Kidney glomerular epithelial cell (primary cell): ENCODE measurements at regions not wholly inside any gene's neighbourhood (a gene's known extent, or its start where the extent isn't known, plus 50 kb on each side); places are given as distances from the start of the nearest gene placed in this dataset.

Experiments used
- DNase-seq: peaks from one replicate; lab custom pipeline; 2025; lab: John Stamatoyannopoulos, UW

- DNase-seq: no peak
These were observed 87.0 kb upstream of the ONECUT1 start for GRCh38 chr15:52876991-52877663.

GRCh38 chr15:52872036-52872818 is 82.1 kb upstream of the ONECUT1 start:
- no peak for DNase-seq

DNA sequence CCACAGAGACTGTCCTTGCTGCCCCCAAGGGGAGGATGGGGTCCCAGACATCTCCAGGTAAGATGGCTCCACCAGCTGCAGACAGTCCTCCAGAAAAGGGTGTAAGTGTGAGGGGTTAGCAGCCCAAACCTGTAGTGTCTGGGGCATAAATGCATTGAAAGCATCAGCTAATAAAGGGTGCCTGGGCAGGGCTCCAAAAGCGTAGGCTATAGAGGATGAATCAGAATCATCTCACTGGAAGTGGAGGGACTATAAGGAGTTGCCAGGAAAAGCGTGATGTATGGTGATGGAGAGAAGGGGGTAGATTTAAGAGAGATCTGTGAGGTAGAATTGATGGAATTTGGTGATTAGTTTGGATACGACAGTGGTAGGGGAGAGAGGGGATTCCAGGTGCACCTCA is 79.9 kb upstream of the ONECUT1 start:
- DNase-seq: no peak

DNA sequence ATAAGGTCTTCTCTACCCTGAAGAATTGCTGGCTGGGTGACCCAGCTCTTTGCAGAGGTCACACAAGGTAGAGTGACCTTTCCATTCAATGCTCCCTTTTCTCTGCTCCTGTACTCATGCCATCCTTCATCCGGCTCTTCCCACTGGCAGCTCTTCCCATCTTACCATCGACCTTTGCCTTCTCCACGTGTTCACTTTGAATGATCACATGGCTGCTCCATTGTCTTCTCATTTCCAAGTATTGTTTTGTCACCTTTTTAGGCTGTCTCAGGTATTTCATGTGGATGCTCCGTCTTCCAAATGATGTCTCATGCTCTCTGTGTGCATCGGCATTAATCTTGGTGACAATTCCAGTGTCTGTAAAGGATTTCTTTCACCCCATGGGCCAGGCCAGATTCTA is 76.6 kb upstream of the ONECUT1 start:
- DNase-seq: no peak

DNA sequence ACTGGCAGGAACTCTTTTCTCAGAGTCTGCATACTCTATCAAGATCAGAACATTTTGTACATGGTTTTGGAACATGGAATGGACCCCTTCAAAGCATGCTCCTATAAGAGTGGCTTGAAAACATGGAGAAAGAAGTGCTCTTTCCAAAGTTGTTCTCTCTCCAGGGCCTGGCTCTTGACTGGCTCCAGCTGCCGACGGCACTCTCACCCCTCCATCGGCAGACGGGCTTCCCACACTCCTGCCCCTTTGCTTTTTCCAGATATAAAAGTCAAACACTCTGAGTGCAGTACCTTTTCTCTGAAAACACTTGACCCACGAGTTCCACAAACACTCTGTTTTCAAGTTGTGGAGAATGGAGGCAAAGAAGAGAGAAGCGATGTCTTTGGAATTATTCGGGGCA is 72.5 kb upstream of the ONECUT1 start:
- DNase-seq: no peak

- DNase-seq: no peak
These were observed 68.6 kb upstream of the ONECUT1 start for GRCh38 chr15:52858782-52859176.

DNA sequence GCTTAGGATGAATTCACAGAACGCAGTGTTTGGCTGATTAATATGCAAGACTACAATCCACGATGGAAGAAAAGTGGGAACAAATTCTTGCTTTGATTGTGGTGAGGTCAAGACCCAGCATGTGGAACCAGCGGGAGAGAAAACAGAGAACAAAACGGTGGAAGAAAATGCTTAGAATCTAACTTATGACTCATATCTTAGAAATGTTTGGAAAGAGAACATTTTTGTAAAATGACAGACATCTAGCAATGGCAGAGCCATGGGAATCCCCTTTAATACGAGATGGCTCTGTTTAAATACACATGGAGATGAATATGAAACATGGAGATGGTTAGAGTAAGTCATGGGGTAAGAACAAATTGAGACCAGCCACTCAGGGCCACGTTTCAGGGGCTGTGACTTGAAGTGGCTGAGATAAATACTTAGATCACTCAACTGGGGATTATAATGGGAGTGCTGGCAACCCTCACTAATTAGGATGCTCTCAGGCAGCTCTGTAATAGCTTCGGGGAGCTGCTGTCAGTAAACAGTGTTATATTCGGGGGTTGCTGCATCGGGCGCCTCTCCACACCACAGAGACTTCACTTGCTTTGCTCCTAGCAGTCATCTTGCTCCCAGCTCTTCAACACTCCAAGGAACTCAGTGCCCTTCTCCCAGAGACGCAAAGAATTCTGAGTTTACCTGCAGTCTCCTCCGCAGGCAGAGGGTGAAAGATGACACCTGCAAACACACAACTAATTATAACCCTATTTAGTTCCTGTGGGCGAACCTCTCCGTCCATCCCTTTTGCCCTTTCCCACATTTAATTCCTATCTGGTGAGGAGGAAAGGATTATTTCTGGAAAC is 68.0 kb upstream of the ONECUT1 start:
- no peak for DNase-seq

GRCh38 chr15:52857471-52857870 is 67.3 kb upstream of the ONECUT1 start:
- no peak for DNase-seq

DNA sequence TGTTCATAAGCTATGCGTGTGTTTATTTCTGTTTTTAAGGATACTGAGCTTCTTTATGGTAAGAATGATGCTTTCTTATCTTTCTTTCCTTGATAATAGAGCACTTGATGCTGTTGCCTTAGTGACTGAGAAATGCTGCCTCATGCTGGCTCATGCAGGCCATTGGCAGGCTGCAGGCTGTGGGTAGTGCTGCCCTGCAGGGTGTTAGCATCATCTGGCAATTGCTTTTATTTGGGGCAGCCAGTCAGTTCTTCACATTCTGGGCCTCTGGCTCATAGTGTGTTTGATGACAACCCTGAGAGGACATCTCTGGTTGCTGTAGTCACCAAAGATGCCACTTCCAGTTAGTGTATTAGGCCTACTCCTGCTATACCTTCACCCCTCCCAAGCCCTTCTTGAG is 66.2 kb upstream of the ONECUT1 start:
- no peak for DNase-seq

DNA sequence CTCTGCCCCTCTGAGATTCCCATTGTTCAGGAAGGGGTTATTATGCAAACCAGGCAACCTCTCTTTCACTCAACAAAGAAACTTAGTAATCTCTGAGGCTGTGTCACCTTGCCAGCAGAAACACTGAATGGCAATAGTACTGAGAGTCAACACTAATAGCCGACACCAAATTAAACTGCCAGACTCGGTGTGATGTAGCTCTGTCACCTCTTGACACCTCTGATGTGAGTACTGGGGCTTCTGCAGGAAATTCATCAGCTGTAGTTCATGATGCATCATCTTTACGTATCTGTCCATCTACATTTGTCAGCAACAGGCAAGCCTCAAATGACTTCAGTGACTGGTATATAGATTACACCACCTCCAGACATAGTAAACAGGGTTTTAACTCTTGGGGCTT is 65.0 kb upstream of the ONECUT1 start:
- DNase-seq: no peak

DNA sequence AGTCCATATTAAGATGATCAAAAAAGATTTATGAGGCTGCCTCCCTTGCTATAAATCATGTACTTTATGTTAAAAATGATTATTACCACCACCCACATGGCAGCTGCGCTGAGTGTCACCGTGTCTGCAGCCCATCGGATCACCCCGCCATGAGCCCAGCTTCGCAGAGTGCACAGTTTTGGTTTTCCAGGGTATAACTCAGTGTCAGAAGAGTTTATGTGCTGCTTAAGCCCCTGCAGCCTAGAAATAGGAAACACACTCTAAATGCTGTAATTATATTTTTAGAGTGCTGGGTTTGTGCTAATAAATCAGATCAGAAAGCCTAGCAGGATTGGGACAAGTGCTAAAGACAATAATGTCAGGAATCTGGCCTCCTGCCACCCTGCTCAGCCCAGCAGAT is 54.7 kb upstream of the ONECUT1 start:
- no peak for DNase-seq
